ENCODE measurements at regions not wholly inside any gene's neighbourhood (a gene's known extent, or its start where the extent isn't known, plus 50 kb on each side); places are given as distances from the start of the nearest gene placed in this dataset.

DNA sequence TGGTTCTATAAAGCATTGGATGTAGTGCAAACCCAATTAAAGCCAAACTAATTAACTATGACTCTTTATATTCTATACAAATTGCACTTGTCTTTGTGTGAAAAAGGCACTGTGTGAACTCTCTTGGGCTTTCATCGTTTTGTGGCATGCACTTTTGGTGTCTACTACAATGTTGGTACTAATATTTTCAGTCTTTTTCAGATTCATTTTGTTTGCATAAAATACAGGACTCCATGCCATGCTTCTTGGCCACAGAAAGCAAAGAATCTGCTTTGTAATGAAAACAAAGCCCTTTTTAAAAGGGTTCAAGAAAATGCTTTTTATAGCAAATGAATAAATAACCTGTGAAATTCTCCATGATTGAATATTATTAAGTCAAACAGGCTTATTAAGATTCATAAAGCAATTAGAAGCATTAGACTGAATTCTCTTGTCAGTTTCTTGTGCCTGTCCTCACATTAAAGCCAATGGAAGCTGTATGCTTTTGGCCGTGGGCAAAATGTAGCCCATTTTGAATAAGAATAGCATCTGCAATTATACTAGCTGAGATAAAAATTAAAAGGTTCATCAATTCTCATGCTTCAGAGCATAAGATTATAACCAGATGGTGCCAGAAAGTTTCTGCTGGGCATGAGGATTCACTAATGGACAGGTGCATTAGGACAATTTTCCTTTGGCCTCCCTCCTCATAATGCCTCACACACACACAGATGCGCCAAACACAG is 1665.2 kb downstream of the SUCLG1 start:
- no peak for DNase-seq (ENCODE audit: extremely low read depth, insufficient read length)
- Histone ChIP-seq H3K4me3 (replicated peaks; ENCODE audit: low read depth, low read length) (no peak overlapping the region), H3K36me3 (ENCODE audit: control insufficient read depth, insufficient read depth, low read length) (no peaks in the 10 kb centered on the region), H3K27me3 (replicated peaks; ENCODE audit: control insufficient read depth, insufficient read depth, low read length) (no peaks in the 10 kb centered on the region)
- TF ChIP-seq, protein P1, sequence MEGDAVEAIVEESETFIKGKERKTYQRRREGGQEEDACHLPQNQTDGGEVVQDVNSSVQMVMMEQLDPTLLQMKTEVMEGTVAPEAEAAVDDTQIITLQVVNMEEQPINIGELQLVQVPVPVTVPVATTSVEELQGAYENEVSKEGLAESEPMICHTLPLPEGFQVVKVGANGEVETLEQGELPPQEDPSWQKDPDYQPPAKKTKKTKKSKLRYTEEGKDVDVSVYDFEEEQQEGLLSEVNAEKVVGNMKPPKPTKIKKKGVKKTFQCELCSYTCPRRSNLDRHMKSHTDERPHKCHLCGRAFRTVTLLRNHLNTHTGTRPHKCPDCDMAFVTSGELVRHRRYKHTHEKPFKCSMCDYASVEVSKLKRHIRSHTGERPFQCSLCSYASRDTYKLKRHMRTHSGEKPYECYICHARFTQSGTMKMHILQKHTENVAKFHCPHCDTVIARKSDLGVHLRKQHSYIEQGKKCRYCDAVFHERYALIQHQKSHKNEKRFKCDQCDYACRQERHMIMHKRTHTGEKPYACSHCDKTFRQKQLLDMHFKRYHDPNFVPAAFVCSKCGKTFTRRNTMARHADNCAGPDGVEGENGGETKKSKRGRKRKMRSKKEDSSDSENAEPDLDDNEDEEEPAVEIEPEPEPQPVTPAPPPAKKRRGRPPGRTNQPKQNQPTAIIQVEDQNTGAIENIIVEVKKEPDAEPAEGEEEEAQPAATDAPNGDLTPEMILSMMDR (IDR thresholded peaks at IDR 0.05; ENCODE audit: insufficient read depth, low read length, poor library complexity, severe bottlenecking) = no peak

DNA sequence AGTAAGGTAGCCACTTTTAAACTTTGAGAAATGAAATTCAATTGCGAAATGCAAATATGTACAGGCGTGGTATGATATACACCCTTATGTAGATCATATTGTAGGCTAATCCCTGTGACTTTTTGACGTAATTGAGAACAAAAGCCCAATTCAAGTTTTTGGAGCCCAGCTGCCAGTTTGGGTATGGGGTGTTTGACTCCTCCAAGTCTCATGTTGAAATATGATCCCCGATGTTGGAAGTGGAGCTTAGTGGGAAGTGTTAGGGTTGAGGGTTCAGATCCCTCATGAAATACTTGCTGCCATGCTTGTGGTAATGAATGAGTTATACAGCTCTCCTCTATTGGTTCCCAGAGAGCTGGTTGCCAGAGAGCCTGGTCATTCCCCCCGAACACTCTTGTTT is 1666.8 kb downstream of the SUCLG1 start:
- DNase-seq (ENCODE audit: extremely low read depth, insufficient read length) = no peak
- H3K36me3 ChIP-seq (ENCODE audit: control insufficient read depth, insufficient read depth, low read length) = no peaks in the 10 kb centered on the region
- no peaks in the 10 kb centered on the region for H3K27me3 ChIP-seq (replicated peaks; ENCODE audit: control insufficient read depth, insufficient read depth, low read length)
- H3K4me3 ChIP-seq (replicated peaks; ENCODE audit: low read depth, low read length) = no peak overlapping the region
- TF ChIP-seq, protein P1 (IDR thresholded peaks at IDR 0.05; ENCODE audit: insufficient read depth, low read length, poor library complexity, severe bottlenecking) = no peak

- DNase-seq (ENCODE audit: extremely low read depth, insufficient read length) = no peak
- H3K36me3 ChIP-seq (ENCODE audit: control insufficient read depth, insufficient read depth, low read length) = no peaks in the 10 kb centered on the region
- TF ChIP-seq, protein P1 (IDR thresholded peaks at IDR 0.05; ENCODE audit: insufficient read depth, low read length, poor library complexity, severe bottlenecking) = no peak
- H3K27me3 ChIP-seq (replicated peaks; ENCODE audit: control insufficient read depth, insufficient read depth, low read length) = no peaks in the 10 kb centered on the region
- H3K4me3 ChIP-seq (replicated peaks; ENCODE audit: low read depth, low read length) = no peak overlapping the region
Measured at GRCh38 chr2:82790206-82791021, 1668.7 kb downstream of the SUCLG1 start.

GRCh38 chr2:82789851-82790205 is 1669.3 kb downstream of the SUCLG1 start:
- Histone ChIP-seq H3K36me3 (ENCODE audit: control insufficient read depth, insufficient read depth, low read length) (no peaks in the 10 kb centered on the region), H3K4me3 (replicated peaks; ENCODE audit: low read depth, low read length) (no peak overlapping the region)

GRCh38 chr2:82781176-82781915 is 1677.7 kb downstream of the SUCLG1 start:
- no peak for DNase-seq (ENCODE audit: extremely low read depth, insufficient read length)
- Histone ChIP-seq H3K27me3 (replicated peaks; ENCODE audit: control insufficient read depth, insufficient read depth, low read length) (no peaks in the 10 kb centered on the region), H3K36me3 (ENCODE audit: control insufficient read depth, insufficient read depth, low read length) (no peaks in the 10 kb centered on the region), H3K4me3 (replicated peaks; ENCODE audit: low read depth, low read length) (no peak overlapping the region)
- TF ChIP-seq, protein P1 (IDR thresholded peaks at IDR 0.05; ENCODE audit: insufficient read depth, low read length, poor library complexity, severe bottlenecking) = no peak

More at GRCh38 chr2:82789851-82790205, 1669.3 kb downstream of the SUCLG1 start:
- no peak for DNase-seq (ENCODE audit: extremely low read depth, insufficient read length)
- no peaks in the 10 kb centered on the region for H3K27me3 ChIP-seq (replicated peaks; ENCODE audit: control insufficient read depth, insufficient read depth, low read length)
- TF ChIP-seq, protein P1 (IDR thresholded peaks at IDR 0.05; ENCODE audit: insufficient read depth, low read length, poor library complexity, severe bottlenecking) = no peak
